GM19099 (cell line): ENCODE measurements at regions not wholly inside any gene's neighbourhood (a gene's known extent, or its start where the extent isn't known, plus 50 kb on each side); places are given as distances from the start of the nearest gene placed in this dataset.

Source experiments
- POLR2A ChIP-seq: IDR thresholded peaks from 3 replicates; pipeline ENCODE4 v1.6.1; 2011; ENCODE audit warnings: low read depth; ENCODE audit not compliant: insufficient read length; ENCODE audit errors: extremely low read depth

DNA sequence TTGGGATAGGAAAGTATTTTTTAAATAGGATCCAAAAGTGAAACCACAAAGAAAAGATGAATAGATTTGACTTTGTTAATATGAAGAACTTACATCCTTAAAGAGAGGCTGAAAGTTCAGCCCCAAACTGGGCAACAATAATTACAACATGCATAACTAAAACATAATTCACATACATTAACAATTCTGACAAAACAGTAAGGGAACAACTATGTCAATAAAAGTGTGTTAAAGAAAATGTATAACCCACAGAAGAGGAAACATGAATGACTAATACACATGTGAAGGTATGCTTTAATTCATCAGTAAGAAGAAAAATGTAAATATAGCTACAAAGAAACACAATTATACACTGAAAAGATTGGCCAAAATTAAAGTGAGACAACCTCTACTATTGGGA lies 1597.6 kb upstream of the MIR17HG start:
- no peak for TF ChIP-seq POLR2A

DNA sequence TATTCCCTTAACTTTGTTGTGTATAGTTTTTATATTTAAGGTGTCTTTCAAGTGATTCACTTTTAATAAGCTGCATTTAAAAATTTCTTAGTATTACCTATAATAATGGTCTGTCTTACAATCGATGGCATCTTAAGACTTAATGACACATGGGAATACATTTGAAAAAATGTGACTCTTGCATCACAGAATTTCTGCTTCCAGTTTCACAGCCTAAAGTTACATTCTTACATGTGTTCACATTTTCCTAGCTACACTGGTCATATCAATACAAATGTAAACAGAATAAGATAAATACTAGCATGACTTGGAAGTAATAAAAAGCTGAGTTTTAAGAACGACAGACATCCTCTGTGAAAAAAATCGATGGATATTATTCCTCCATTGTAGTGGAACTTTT lies 1597.1 kb upstream of the MIR17HG start:
- TF ChIP-seq POLR2A: no peak

DNA sequence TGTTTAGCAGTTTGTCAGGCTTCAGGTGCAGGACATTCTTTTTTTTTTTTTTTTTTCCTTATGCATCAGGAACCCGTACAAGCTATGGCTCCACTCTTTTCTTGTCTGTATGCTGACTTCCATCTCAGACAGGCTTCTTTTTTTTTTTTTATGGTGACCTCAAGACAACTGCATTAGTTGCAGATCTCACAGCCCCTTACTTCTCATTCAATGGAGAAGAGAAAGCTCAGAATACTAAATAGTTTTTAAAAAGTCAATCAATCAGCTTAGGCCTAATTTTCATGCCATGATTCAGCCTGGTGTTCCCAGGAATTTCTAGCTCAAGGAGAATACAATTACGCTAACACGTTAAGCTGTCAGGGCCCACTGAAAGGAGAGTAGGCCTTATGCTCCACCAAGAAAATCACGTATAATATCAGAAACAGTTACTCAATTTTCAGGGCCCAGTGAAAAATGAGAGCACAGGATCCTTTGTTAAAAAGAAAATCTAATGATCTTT lies 1596.0 kb upstream of the MIR17HG start:
- TF ChIP-seq POLR2A: no peak

DNA sequence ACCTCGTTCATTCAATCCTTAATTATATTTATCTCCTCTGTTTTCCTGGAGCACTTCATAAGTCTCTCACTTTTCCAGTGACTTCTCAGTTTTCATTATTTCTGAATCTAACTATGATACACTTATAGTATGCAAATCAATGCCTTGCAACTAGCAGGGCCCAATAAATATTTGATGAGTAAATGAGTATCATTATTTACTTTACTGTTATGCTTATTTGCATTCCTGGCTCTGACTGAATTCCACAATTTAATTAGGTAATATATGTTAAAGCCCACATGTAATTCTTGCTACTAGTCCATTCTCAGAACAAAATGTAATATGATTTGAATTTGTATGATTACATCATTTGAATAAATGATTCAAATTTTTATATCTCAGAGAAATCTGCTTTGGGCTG lies 1595.1 kb upstream of the MIR17HG start:
- TF ChIP-seq POLR2A: no peak

DNA sequence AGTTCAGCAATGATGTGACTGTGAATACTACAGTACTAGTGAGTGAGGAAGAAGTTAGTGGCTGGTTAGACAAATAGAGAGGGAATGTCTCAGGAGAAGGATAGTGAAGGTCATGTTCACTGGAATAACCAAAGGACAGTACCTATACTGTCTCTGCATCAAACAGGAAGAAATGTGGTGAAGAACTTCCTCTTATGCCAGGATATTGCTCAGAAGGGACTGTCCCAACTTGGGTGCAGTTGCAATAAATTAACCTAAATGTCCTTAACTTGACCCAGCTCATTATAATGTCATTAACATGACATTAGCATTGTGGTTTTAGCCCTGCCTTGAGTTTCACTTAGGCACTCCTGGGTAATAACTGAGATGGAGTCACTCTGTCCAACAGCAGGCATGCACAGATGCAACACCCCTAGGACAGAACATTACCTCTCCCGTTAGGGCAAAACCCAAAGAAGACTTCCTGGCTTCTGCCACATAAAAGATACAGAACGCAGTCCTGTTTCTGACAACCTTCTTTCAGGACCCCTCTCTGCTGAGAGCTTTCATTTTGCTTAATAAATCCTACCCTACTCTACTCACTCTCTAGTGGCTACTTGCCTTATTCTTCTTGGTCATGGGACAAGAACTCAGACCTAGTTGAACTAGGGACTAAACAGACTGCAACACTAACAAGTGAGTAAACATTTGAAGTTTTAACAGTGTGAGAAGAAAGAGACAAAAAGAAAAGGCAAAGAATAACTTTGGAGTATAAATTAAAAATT lies 1591.6 kb upstream of the MIR17HG start:
- TF ChIP-seq POLR2A: no peak

DNA sequence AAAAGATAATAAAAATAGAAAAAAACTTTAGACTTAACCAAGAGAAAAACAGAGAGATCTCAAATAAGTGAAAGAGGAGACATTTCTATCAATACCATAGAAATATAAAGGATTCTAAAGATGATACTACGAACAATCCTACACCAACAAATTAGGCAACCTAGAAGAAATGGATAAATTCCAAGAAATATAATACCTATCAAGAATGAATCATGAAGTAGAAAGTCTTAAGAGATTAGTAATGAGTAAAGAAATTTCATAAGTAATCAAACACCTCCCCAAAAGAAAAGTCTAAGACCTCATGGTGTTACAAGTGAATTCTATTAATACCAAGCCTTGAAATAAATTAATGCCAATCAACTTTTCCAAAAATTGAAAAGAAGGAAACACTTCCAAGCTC lies 1584.5 kb upstream of the MIR17HG start:
- no peak for TF ChIP-seq POLR2A

DNA sequence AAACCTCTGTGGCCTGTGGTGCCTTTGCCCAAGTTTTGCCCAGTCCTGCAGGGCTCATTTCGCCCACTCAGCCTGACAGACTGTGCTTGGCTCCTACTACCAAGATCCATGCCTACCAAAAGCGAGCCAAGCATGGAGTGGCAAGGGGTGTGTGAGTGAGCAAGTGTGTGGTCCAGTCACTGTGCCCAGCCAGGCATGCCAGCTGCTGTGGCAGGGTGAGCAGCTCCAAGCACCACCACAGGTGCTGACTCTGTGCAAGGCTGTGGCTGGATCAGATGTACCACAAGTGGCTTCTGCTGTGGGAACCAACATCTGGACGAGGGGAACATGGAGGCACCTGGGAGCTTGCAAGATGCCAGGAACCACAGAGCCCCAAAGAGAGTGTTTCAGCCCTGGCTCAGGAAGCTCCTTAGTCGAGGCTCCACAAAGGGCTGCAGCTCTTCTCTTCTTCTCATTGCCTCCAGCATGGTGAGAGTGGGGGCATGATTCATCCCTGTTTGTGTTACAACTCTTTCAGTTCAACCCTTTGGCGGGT lies 1564.2 kb upstream of the MIR17HG start:
- TF ChIP-seq POLR2A: no peak

DNA sequence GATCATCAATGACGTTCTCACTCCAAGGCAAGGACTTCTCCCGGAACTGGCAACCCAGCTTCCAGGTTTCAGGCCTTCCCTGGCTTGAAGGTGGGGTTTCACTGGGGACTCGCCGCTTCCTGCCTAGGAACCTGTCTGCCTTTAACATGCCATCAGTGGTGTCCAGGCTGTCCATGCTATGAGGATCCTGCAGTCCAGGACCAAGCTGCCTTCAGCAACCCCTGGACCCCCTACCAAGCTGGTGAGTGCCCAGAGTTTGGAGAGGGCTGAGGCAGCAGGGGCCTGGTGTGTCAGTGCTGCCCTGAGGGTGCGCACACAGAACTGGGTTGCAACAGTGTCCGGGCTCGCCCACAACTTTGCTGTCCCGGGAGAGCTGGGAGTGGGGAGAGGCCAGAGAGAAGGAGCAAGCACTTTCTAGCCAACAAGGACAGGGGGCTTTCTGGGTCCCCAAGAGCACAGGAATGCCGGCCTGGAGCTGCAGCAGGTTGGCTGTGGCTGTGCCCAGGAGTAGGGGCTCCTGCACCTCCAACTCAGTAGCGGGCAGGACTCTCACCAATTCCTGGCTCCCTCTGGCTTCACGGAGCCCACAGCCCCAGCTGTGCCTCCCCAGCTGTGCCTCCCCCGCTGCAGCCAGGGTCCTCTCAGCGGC lies 1563.2 kb upstream of the MIR17HG start:
- TF ChIP-seq POLR2A: no peak

DNA sequence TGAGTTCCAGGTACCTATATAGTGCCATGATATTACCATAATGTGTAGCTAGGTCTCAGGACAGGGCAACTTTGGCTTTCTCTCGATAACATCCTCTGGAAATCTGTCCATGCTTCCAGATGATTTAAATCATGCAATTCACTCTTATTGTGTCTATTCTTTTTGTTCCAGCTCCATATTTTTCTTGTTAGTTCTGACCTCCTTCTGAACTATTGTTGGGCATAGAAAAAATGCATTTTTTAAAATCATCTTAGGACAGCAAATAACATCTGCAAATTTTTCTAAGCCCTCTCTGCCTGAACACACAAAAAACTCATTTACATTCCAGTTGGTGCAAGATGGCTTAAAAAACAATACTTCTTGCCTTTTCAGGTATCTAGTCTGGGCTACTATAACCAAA lies 1561.0 kb upstream of the MIR17HG start:
- no peak for TF ChIP-seq POLR2A

DNA sequence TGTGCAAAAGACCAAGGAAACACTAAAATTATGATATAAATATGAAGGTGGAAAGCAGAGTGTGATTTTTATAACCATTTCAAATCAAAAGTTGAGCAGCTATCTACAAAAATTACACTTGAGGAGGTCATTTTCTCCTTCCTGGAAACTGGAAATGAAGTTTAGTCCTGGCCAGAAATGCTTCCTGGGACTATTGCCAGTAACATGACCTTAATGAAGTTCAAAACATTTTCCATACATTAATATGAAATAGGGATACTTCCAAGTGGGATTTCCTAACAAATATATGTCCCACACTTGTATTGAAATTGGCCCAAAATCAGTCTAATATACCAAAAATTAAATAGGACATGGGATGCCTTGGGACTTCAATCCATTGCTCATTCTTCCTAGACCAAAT lies 1556.8 kb upstream of the MIR17HG start:
- TF ChIP-seq POLR2A: no peak

DNA sequence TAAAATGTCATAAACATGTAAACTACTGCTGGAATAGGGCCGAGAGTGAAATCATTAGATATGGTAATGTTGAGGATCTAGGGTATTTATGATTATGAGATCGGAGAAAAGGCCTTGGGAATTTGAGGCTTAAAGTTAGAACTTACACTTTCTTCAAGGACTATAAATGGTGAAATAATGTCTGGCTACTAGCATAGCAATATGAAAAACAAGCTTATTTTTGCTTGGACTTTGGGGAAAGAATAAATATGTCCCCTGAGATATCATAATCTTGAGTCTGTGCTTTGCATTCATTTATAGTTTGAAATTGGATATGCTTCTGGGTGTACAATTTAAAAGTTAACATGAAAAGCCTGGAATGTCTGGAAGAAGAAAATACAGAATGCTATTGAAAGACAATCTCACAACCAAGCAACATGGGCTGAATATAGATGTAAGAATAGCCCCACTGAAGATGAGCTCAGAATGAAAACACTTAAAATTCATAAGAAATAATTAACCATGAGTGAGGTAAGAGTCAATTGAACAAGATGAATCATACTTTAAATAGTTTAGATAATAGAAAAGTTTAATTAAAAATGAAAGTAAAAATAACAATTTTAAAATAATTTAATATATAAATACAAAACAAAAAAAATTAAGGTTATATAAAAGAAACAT lies 1555.4 kb upstream of the MIR17HG start:
- TF ChIP-seq POLR2A: no peak

DNA sequence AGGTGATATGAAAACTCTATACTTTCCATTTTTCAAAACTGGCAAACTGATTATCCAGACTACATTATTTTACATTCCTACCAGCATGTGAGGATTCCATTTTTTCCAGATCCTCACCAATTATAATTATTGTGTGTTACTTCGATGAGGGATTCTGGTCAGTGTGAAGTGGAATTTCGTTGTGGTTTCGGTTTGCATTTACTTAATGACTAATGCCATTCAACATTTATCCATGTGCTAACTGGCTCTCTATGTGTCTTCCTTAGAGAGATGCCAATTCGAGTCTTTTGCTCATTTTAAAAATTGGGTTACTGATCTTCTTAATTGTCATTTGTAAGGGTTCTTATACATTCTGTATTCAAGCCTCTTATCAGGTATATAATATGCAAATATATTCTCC lies 1551.3 kb upstream of the MIR17HG start:
- no peak for TF ChIP-seq POLR2A

DNA sequence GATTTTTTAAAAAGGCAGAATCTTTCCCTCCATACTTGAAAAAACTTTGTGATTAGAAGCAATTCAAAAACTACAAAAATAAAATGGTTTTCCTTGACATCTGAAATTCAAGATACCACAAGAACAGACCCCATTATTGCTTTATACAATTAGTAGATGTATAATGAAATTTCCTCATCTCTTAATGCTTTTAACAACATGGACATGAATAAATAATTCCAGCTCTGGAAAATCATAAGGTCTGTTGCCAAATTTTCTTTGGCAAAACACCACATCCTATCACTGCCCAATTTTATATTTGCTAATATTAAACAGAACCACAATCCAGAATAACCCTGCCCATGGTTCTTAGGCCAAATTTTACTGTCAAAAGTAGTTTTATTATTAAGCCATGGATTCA lies 1543.6 kb upstream of the MIR17HG start:
- TF ChIP-seq POLR2A: no peak

DNA sequence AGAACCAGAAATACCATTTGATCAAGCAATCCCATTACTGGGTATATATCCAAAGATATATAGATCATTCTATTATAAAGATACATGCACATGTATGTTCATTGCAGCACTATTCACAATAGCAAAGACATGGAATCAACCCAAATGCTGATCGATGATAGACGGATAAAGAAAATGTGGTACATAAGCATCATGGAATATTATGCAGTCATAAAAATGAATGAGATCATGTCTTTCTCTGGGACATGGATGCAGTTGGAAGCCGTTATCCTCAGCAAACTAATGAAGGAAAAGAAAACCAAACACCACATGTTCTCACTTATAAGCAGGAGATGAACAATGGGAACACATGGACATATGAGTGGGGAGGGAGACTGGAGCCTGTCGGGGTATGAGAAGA lies 1540.9 kb upstream of the MIR17HG start:
- TF ChIP-seq POLR2A: no peak

DNA sequence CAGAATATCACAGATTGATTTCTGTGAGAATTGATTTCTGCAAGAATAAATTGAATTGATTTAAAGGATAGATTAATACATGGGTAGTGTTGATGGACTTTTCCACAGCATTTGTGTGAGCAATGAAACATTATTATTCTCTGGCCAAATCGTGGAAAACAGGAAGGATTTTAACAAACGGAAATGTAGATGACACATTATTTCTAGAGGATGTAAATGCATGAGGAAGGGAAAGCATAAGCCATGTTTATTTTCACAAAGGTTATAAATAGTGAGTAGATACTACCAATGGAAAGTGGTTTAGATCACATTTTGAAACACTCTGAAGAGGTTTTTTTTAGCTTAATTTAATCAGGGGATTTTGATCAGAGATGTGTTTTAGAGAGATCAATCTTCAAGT lies 1534.6 kb upstream of the MIR17HG start:
- no peak for TF ChIP-seq POLR2A

DNA sequence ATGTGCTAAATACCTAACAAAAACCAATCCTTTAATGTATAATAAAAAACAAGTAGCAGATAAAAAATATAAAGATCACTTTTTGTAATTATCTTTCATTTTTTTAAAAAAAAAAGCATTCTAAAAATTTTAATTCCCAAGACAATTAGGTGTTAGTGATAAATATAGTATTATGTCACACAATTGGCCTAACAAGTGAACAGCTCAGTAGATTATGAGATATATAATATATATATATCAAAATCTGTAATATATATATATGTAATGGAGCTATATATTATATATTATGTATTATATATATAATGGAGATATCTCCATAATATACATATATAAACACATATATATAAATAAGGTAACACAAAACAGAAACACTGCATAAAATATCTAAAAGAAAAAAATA lies 1531.1 kb upstream of the MIR17HG start:
- no peak for TF ChIP-seq POLR2A
